K562 (cell line): ENCODE measurements at regions not wholly inside any gene's neighbourhood (a gene's known extent, or its start where the extent isn't known, plus 50 kb on each side); places are given as distances from the start of the nearest gene placed in this dataset.

Experiments used
- ATAC-seq: fragments of 200-7000 bp; cut with Tn5 transposase; 3 replicates; pipeline ENCODE4 v1.9.1; 2020; ENCODE audit warnings: moderate library complexity
- BruUV-seq: library from RNA; stranded (reverse); fragments of 400-500 nt; replicated peaks from 2 replicates; lab custom pipeline; 2021; lab: Mats Ljungman, UMichigan
- CTCF ChIA-PET: fragments of 300-600 bp; formaldehyde crosslinking; extraction: SDS; loops from one replicate; lab custom pipeline; 2021; ENCODE audit warnings: low intra/inter-chr PET ratio; lab: Yijun Ruan, JAX
- POLR2A ChIA-PET: fragments of 300-600, 350-650 bp; sonication (Branson Sonifier 250); formaldehyde crosslinking; extraction: SDS; loops from one replicate; lab custom pipeline; 2021; ENCODE audit warnings: antibody characterized with exemption, inconsistent platforms; lab: Yijun Ruan, JAX
- DNase-seq, 4 experiments: peaks; one replicate each; pipeline versions ENCODE4 v3.0.0 to v3.0.0-alpha.2; 2011 to 2018; ENCODE audit warnings: low spot score in 3 of 4, mixed read lengths in 3 of 4; ENCODE audit errors: extremely low read depth in 1 of 4
- FAIRE-seq: peaks from 2 replicates; lab custom pipeline; 2011; peaks lifted over from hg19 to GRCh38; lab: Jason Lieb, UNC
- H2AFZ ChIP-seq: 2 replicates; pipeline ENCODE4 v1.6.0; 2011; ENCODE audit warnings: low read depth, low read length, control low read depth, inconsistent platforms
- H3K27ac ChIP-seq: fragments of 200-600 bp; 3 replicates; pipeline ENCODE4 v1.8.0; 2011; ENCODE audit warnings: low read depth, mild to moderate bottlenecking, control low read depth, inconsistent platforms, low read length, moderate library complexity, mixed read lengths; ENCODE audit errors: extremely low read depth
- H3K27me3 ChIP-seq, 2 experiments: fragments of 300-600 bp in 1 of 2; 2 replicates in 1 of 2; 3 replicates in 1 of 2; pipeline versions ENCODE4 v1.6.0 to v1.8.0; 2011; ENCODE audit warnings: inconsistent platforms in 2 of 2, low read length in 2 of 2, mild to moderate bottlenecking in 1 of 2, mixed read lengths in 1 of 2, moderate library complexity in 1 of 2; ENCODE audit not compliant: control insufficient read depth in 2 of 2, insufficient read depth in 2 of 2
- H3K36me3 ChIP-seq: fragments of 300-600 bp; 3 replicates; pipeline ENCODE4 v1.8.0; 2011; ENCODE audit warnings: mild to moderate bottlenecking, low read length, inconsistent platforms; ENCODE audit not compliant: control insufficient read depth, insufficient read depth
- H3K4me1 ChIP-seq, 2 experiments: fragments of 200-600 bp in 1 of 2; replicated peaks in 1 of 2; 2 replicates in 1 of 2; 3 replicates in 1 of 2; pipeline versions ENCODE4 v1.5.1 to v1.8.0; 2011; ENCODE audit warnings: inconsistent platforms in 2 of 2, low read length in 2 of 2, mild to moderate bottlenecking in 1 of 2, mixed read lengths in 1 of 2, moderate library complexity in 1 of 2; ENCODE audit not compliant: control insufficient read depth in 2 of 2, insufficient read depth in 2 of 2
- H3K4me2 ChIP-seq: 2 replicates; pipeline ENCODE4 v1.6.1; 2011; ENCODE audit warnings: low read length, control low read depth, inconsistent platforms, mixed read lengths; ENCODE audit not compliant: insufficient read depth
- H3K4me3 ChIP-seq: fragments of 200-600 bp; sonication (generic), shearing (Covaris generic); 2 replicates; pipeline ENCODE4 v1.5.1; 2016; ENCODE audit warnings: control low read depth, inconsistent platforms
- H3K79me2 ChIP-seq: fragments of 200-600 bp; 3 replicates; pipeline ENCODE4 v1.8.0; 2011; ENCODE audit warnings: low read length, inconsistent platforms; ENCODE audit not compliant: control insufficient read depth, insufficient read depth
- H3K9ac ChIP-seq, 2 experiments: 2 replicates each; pipeline versions ENCODE4 v1.6.0 to v1.6.1; 2011; ENCODE audit warnings: low read depth in 2 of 2, low read length in 2 of 2, control low read depth in 1 of 2, inconsistent platforms in 1 of 2, mild to moderate bottlenecking in 1 of 2, mixed read lengths in 1 of 2; ENCODE audit not compliant: insufficient read depth in 1 of 2
- H3K9me1 ChIP-seq: one replicate; pipeline ENCODE4 v1.6.0; 2011; ENCODE audit warnings: inconsistent platforms, mild to moderate bottlenecking, low read length, moderate library complexity; ENCODE audit not compliant: control insufficient read depth, insufficient read depth
- H3K9me3 ChIP-seq: replicated peaks from 2 replicates; pipeline ENCODE4 v1.5.1; 2011; ENCODE audit warnings: low read depth, low read length, inconsistent platforms; ENCODE audit not compliant: control insufficient read depth, insufficient read depth
- H4K20me1 ChIP-seq: replicated peaks from 2 replicates; pipeline ENCODE4 v1.6.1; 2011; ENCODE audit warnings: low read length, inconsistent platforms, mixed read lengths; ENCODE audit not compliant: control insufficient read depth, insufficient read depth
- CBX8 ChIP-seq: fragments of 200-600 bp; sonication (generic); IDR thresholded peaks from 2 replicates; pipeline ENCODE4 v1.6.1; 2012; ENCODE audit warnings: borderline replicate concordance, mixed run types, low read depth, mild to moderate bottlenecking, moderate library complexity, mixed read lengths, low read length, control low read depth, inconsistent platforms; ENCODE audit not compliant: poor library complexity, severe bottlenecking; ENCODE audit errors: extremely low read depth
- KDM2B ChIP-seq: fragments of 250-450 bp; sonication (Bioruptor Pico); IDR thresholded peaks from 2 replicates; pipeline ENCODE4 v1.8.0; 2021; ENCODE audit warnings: mild to moderate bottlenecking, moderate library complexity
- NEUROD1 ChIP-seq: fragments of 150-350 bp; IDR thresholded peaks from 2 replicates; pipeline ENCODE4 v1.6.1; 2014; ENCODE audit warnings: borderline replicate concordance, low read length, low read depth; ENCODE audit not compliant: partially characterized antibody
- RAD51 ChIP-seq: fragments of 450-650 bp; IDR thresholded peaks from 2 replicates; pipeline ENCODE4 v1.7.1; 2016; ENCODE audit warnings: low read depth, mild to moderate bottlenecking, borderline replicate concordance
- SRF ChIP-seq, 2 experiments: fragments of 250-450, 450-650 bp in 1 of 2; sonication (Bioruptor Pico) in 1 of 2; sonication (generic) in 1 of 2; formaldehyde crosslinking; IDR thresholded peaks; 2 replicates each; pipeline versions ENCODE4 v1.5.0 to v1.5.1; 2020 to 2022; ENCODE audit warnings: mild to moderate bottlenecking in 1 of 2, missing genetic modification reagents in 1 of 2
- TCF7 ChIP-seq: sonication (generic); IDR thresholded peaks from 2 replicates; pipeline ENCODE4 v1.6.1; 2016; ENCODE audit warnings: antibody characterized with exemption, borderline replicate concordance
- UBTF ChIP-seq, 2 experiments: IDR thresholded peaks; 2 replicates each; pipeline ENCODE4 v1.6.1; 2012; ENCODE audit warnings: improper control_type of control experiment in 2 of 2, low read depth in 2 of 2, low read length in 2 of 2, borderline replicate concordance in 1 of 2
- ZNF263 ChIP-seq: sonication (generic); formaldehyde crosslinking; IDR thresholded peaks from 2 replicates; pipeline ENCODE4 v1.8.0; 2022; ENCODE audit warnings: mild to moderate bottlenecking, missing genetic modification reagents, borderline replicate concordance
- ZNF507 ChIP-seq: conservative IDR thresholded peaks from 2 replicates; pipeline ENCODE4 v1.6.1; 2017; ENCODE audit warnings: missing genetic modification characterization, missing compliant biosample characterization
- WGBS: fragments of 100-300 bp; shearing (Covaris generic); methylation state at CpG from one replicate; pipeline ENCODE4 v1.1.6; 2016; ENCODE audit warnings: low coverage, mixed read lengths; ENCODE audit not compliant: insufficient coverage; ENCODE audit errors: missing lambda C conversion rate; 5-methylcytosine and 5-hydroxymethylcytosine counted together
- in situ Hi-C: fragments of 300-500 bp; cut with MboI; formaldehyde crosslinking; loops from 4 replicates; pipeline ENCODE4 v1.15.0; 2018; ENCODE audit warnings: inconsistent platforms, mixed read lengths
- intact Hi-C: fragments of 100-400 bp; cut with micrococcal nuclease; formaldehyde crosslinking; loops from 2 replicates; pipeline ENCODE4 v1.14.2; 2022
- TF ChIP-seq, protein P1 (sequence below): fragments of 250-450 bp; sonication (Bioruptor Pico); IDR thresholded peaks from 2 replicates; pipeline ENCODE4 v1.8.0; 2021; ENCODE audit warnings: borderline replicate concordance, mild to moderate bottlenecking, moderate library complexity; ENCODE audit not compliant: poor library complexity, severe bottlenecking

DNA sequence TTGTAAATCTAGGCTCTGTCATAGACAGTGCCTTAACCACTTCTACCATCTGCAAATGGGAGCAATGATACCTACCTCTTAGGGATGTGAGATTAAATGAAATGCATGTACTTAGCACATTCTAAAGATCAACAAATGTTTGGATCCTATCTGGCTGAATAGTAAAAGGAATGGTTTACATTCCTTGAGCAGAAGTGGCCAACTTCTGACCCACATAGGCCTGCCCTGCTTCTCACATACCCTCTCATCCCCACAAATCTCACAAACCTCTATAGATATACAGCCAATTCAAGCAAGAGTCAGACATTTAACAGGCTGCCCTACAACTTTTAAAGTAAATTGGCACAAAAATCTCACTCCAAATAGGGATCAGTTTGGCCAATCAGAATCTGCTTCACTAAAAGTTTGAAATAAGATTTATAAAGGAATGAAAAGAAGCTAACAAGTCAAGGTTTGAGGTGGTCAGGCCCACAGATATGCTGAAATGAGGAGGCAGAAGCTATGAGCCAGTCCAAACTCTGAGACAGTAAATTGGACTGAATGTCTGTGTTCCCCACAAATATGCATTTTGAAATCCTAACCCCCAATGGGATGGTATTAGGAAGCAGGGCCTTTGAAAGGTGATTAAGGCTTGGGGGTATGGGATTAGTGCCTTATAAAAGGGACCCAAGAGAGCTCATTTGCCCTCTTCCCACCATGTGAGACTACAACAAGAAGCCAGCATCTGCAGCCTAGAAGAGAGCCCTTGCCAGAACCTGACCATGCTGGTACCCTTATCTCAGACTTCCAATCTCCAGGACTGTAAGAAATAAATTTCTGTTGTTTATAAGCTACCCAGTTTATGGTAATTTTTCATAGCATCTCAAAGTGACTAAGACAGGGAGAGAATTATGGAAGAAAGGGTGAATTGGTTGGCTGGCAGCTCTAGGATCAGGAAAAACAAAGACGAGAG lies 227.8 kb upstream of the RBMS1 start:
- Histone ChIP-seq H2AFZ (no peak overlapping the region), H3K79me2 (no peaks in the 10 kb centered on the region), H4K20me1 (no peaks in the 10 kb centered on the region), H3K4me3 (no peak overlapping the region), H3K36me3 (no peaks in the 10 kb centered on the region), H3K9me3 (no peaks in the 10 kb centered on the region), H3K9me1 (no peaks in the 10 kb centered on the region), H3K4me1 (no peaks in the 10 kb centered on the region), H3K27me3 (no peaks in the 10 kb centered on the region), H3K9ac (no peak overlapping the region), H3K4me2 (no peak overlapping the region), H3K27ac (no peak overlapping the region)
- POLR2A ChIA-PET: no interaction called here
- intact Hi-C loops (no loop called here), in situ Hi-C loops (no loop called here)
- FAIRE-seq: no peak
- 5% methylated on average over 1 of the region's 1 CpG for WGBS
- CTCF ChIA-PET: no interaction called here
- no TSS peak for BruUV-seq
- no peak for ATAC-seq
- DNase-seq: no peak
- TF ChIP-seq CBX8 (no peak), UBTF (IDR thresholded peaks at IDR 0.05; ENCODE audit: borderline replicate concordance in 1 of 2, low read depth in 2 of 2, low read length in 2 of 2) (no peak), ZNF263 (CRISPR knock-in tag) (no peak), TCF7 (no peak), KDM2B (CRISPR knock-in tag) (no peak), RAD51 (no peak), ZNF507 (tag) (no peak), SRF (CRISPR knock-in tag; IDR thresholded peaks at IDR 0.05) (no peak), NEUROD1 (no peak)
- TF ChIP-seq, protein P1, sequence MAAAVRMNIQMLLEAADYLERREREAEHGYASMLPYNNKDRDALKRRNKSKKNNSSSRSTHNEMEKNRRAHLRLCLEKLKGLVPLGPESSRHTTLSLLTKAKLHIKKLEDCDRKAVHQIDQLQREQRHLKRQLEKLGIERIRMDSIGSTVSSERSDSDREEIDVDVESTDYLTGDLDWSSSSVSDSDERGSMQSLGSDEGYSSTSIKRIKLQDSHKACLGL: no peak
